Mesodermal cell (in vitro differentiated cells): ENCODE measurements at regions not wholly inside any gene's neighbourhood (a gene's known extent, or its start where the extent isn't known, plus 50 kb on each side); places are given as distances from the start of the nearest gene placed in this dataset.
"Not testable (repeated sequence)": the region's sequence is repeated elsewhere in the genome, so short reads cannot be mapped to it uniquely, and the experiment has no call there.

Experiments
- H3K27ac ChIP-seq: 2 replicates; pipeline ENCODE4 v1.7.0; 2013; ENCODE audit warnings: mild to moderate bottlenecking, low read depth, low read length, moderate library complexity; ENCODE audit not compliant: severe bottlenecking
- H3K36me3 ChIP-seq: 2 replicates; pipeline ENCODE4 v1.7.1; 2013; ENCODE audit warnings: mild to moderate bottlenecking, low read length, moderate library complexity; ENCODE audit not compliant: control insufficient read depth, insufficient read depth
- H3K4me1 ChIP-seq: one replicate; pipeline ENCODE4 v1.7.1; 2013; ENCODE audit warnings: mild to moderate bottlenecking, low read length; ENCODE audit not compliant: insufficient read depth, control insufficient read depth, poor library complexity, severe bottlenecking
- H3K4me3 ChIP-seq: 2 replicates; pipeline ENCODE4 v1.7.0; 2013; ENCODE audit warnings: low read length, control low read depth, mild to moderate bottlenecking; ENCODE audit not compliant: insufficient read depth, poor library complexity, severe bottlenecking; ENCODE audit errors: extremely low read depth
- H3K9me3 ChIP-seq: 2 replicates; pipeline ENCODE4 v1.7.1; 2013; ENCODE audit warnings: mild to moderate bottlenecking, low read length, moderate library complexity; ENCODE audit not compliant: control insufficient read depth
- WGBS, 2 experiments: methylation state at CpG; one replicate each; pipeline ENCODE4 v1.1.5; 2013; ENCODE audit warnings: missing lambda C conversion rate in 2 of 2; ENCODE audit not compliant: insufficient coverage in 2 of 2; 5-methylcytosine and 5-hydroxymethylcytosine counted together

- no peaks in the 10 kb centered on the region for H3K9me3 ChIP-seq
- no peaks in the 10 kb centered on the region for H3K36me3 ChIP-seq
- WGBS, 2 experiments, result 80% methylated on average over 1 of the region's 2 CpGs; no CpG with 5 or more reads in 1 of the 2 experiments
- no peaks in the 10 kb centered on the region for H3K4me1 ChIP-seq
- H3K4me3 ChIP-seq, result no peak overlapping the region
- H3K27ac ChIP-seq, result no peak overlapping the region
Measured at GRCh38 chr5:98364549-98364948, 408.9 kb upstream of the RGMB start.

GRCh38 chr5:98365126-98365525, 408.3 kb upstream of the RGMB start:
- Histone ChIP-seq H3K9me3 (no peaks in the 10 kb centered on the region), H3K27ac (no peak overlapping the region), H3K4me3 (no peak overlapping the region), H3K4me1 (no peaks in the 10 kb centered on the region), H3K36me3 (no peaks in the 10 kb centered on the region)
- 100% methylated on average over 1 of the region's 2 CpGs for WGBS, 2 experiments

DNA sequence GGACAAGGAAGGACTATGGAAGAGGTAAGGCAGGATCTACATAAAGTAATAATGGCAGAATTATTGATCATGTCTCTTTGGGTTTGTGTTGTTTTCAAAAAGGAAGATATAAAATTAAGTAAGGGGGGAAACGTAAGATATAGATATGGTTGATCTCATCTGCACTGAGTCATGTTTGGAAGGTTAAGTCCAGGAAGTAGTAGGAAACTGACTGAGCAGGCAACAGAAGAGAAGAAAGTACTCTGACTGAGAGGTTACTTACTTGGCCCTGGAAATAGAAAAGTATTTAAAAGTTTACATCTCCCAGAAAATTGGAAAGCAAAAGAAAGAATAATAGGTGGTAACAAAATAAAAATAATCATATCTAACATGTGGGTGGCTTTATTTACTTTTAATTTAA, 405.3 kb upstream of the RGMB start:
- H3K9me3 ChIP-seq, result no peaks in the 10 kb centered on the region
- WGBS, 2 experiments, result 92 to 100% methylated on average over 1 of the region's 1 CpG
- no peaks in the 10 kb centered on the region for H3K4me1 ChIP-seq
- no peak overlapping the region for H3K27ac ChIP-seq
- H3K36me3 ChIP-seq, result no peaks in the 10 kb centered on the region
- no peak overlapping the region for H3K4me3 ChIP-seq

DNA sequence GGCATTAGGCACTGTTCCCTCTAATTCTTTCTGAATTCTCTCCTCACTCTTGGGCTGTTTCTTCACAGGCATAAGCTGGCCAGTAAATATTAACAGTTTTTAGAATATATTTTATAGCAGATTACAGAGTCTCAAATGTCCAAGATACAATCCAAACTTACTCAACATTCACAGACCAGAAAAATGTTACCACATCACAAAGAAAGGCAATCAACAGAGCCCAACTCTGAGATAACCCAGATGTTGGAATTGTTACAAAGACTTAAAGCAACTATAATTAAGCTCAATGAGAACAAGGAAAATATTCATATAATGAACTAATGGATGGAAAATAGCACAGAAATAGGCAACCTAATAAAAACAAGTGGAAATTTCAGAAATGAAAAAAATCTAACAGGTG, 401.1 kb upstream of the RGMB start:
- Histone ChIP-seq H3K4me1 (no peaks in the 10 kb centered on the region), H3K4me3 (no peak overlapping the region), H3K27ac (no peak overlapping the region), H3K36me3 (no peaks in the 10 kb centered on the region), H3K9me3 (no peaks in the 10 kb centered on the region)

GRCh38 chr5:98391921-98392625, 381.4 kb upstream of the RGMB start:
- H3K36me3 ChIP-seq, result no peaks in the 10 kb centered on the region
- H3K4me1 ChIP-seq, result peaks cover 5% of the 10 kb centered on the region
- no peak overlapping the region for H3K27ac ChIP-seq
- WGBS, 2 experiments, result 90 to 96% methylated on average over 30 to 31 of the region's 31 CpGs
- H3K4me3 ChIP-seq, result no peak overlapping the region
- no peaks in the 10 kb centered on the region for H3K9me3 ChIP-seq

DNA sequence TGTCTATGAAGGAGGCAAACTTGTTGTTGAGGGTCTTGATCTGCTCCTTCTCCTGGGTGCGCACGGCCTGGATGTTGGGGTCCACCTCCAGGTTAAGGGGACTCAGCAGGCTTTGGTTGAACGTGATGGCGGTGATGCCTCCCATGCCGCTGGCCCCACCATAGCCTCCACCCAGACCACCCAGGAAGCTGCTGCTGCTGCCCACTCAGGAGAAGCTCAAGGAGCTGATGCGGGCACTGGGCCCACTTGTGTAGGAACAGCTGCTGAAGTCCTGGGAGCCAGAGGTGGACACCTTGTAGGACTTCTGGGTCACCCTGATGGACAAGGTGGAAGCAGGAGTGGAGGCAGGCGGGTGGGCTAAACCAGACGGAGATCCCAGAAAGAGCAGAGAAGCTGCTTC, 380.3 kb upstream of the RGMB start:
- H3K36me3 ChIP-seq, H3K4me3 ChIP-seq, H3K27ac ChIP-seq, H3K4me1 ChIP-seq, H3K9me3 ChIP-seq: not testable (repeated sequence)
- WGBS, 2 experiments, result 89 to 100% methylated on average over 1 to 5 of the region's 8 CpGs

DNA sequence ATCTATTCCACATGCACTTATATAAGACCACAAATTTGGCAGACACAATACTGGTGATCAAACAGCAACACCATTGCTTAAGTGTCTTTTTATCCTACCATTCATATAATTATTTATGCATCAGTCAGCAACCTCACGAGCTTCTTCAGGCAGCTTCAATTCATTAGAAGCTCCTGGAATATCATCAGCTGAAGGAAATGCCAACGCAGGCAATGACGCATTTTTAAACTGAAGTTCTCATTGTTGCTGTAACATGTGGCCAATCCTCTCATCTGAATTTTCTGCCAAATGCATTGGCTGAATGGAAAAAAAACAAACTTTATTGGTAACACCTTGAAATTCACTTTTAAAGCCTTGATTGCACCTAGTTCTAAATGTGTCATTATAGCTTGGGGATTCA, 376.4 kb upstream of the RGMB start:
- Histone ChIP-seq H3K4me3 (no peak overlapping the region), H3K9me3 (no peaks in the 10 kb centered on the region), H3K4me1 (no peaks in the 10 kb centered on the region), H3K27ac (no peak overlapping the region), H3K36me3 (no peaks in the 10 kb centered on the region)
- 89 to 95% methylated on average over 3 of the region's 3 CpGs for WGBS, 2 experiments

GRCh38 chr5:98398465-98398864, 375.0 kb upstream of the RGMB start:
- 85 to 98% methylated on average over 5 of the region's 5 CpGs for WGBS, 2 experiments
- H3K9me3 ChIP-seq, result no peaks in the 10 kb centered on the region
- H3K36me3 ChIP-seq, result no peaks in the 10 kb centered on the region
- H3K4me3 ChIP-seq, result no peak overlapping the region
- no peaks in the 10 kb centered on the region for H3K4me1 ChIP-seq
- no peak overlapping the region for H3K27ac ChIP-seq

DNA sequence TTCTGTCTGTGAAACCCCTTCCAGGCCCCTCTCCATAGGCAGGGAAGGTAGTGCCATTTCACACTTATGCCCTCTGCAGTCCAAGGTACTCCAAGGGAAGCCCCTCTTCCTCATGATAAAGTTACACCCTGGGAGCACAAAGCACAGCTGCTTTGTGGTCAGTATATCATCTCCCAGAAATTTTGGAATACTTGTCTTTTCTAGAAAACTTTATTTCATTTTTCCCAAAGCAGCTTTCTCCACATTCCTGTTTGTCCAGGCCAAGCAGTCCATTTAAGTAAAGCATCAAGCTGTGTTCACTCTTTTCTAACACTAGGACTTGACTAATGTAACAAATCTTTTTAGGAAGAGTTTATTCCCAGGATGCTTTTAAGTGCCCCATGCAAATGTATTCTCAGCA, 371.8 kb upstream of the RGMB start:
- no peaks in the 10 kb centered on the region for H3K4me1 ChIP-seq
- no peaks in the 10 kb centered on the region for H3K36me3 ChIP-seq
- H3K4me3 ChIP-seq, result no peak overlapping the region
- H3K9me3 ChIP-seq, result no peaks in the 10 kb centered on the region
- no peak overlapping the region for H3K27ac ChIP-seq

DNA sequence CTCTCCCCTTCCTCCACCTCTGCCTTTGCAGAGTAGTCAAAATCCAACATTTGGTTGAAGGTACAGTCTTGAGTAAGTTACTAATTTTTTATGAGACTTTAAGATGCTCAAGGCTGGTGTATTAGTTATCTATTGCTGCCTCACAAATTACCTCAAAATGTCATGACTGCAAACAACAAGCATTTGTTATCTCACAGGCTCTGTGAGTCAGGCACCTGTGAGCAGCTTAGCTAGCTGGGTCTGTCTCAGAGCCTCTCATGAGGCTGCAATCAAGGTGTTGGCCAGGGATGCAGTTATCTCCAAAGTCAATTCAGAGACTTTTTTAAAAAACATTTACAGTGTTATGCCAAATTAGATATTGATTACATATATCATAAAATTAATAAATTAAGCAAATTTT, 371.3 kb upstream of the RGMB start:
- Histone ChIP-seq H3K9me3 (no peaks in the 10 kb centered on the region), H3K36me3 (no peaks in the 10 kb centered on the region), H3K4me3 (no peak overlapping the region)

GRCh38 chr5:98403131-98403530, 370.3 kb upstream of the RGMB start:
- Histone ChIP-seq H3K4me3 (no peak overlapping the region), H3K9me3 (no peaks in the 10 kb centered on the region), H3K27ac (no peak overlapping the region), H3K36me3 (no peaks in the 10 kb centered on the region), H3K4me1 (no peaks in the 10 kb centered on the region)
- 83% methylated on average over 1 of the region's 1 CpG; no CpG with 5 or more reads in 1 of the 2 experiments for WGBS, 2 experiments

More for the DNA sequence above, 371.3 kb upstream of the RGMB start:
- no peak overlapping the region for H3K27ac ChIP-seq
- H3K4me1 ChIP-seq, result no peaks in the 10 kb centered on the region
